ENCODE measurements at regions not wholly inside any gene's neighbourhood (a gene's known extent, or its start where the extent isn't known, plus 50 kb on each side); places are given as distances from the start of the nearest gene placed in this dataset.

DNA sequence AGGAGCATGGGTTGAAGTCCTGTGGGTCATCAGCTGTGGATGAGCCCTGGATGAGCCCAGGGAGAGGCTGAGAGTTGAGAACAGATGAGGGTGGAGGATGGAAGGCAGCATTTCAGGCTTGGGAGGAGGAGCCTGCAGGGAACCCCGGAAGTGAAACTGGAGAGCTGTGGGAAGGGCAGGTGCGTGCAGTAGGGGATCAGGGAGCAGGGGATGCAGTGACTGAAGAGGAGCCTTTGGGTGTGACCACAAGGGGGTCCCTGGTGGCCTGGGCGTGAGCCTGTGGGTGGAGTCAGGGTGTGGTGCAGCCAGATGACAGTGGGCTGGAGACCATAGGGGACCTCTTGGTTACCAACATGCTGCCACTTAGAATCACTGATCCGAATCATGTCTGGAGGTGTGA lies 115.5 kb downstream of the PAPOLA start:
- peaks cover 4% of the 10 kb centered on the region for H3K27me3 Mint-ChIP-seq
- H3K4me3 Mint-ChIP-seq: no peak overlapping the region
- H3K36me3 Mint-ChIP-seq: no peaks in the 10 kb centered on the region
- H3K27ac Mint-ChIP-seq: no peak overlapping the region
- H3K9me3 Mint-ChIP-seq (ENCODE audit: low read depth): no peaks in the 10 kb centered on the region
- H3K4me1 Mint-ChIP-seq (ENCODE audit: low read depth): no peaks in the 10 kb centered on the region

DNA sequence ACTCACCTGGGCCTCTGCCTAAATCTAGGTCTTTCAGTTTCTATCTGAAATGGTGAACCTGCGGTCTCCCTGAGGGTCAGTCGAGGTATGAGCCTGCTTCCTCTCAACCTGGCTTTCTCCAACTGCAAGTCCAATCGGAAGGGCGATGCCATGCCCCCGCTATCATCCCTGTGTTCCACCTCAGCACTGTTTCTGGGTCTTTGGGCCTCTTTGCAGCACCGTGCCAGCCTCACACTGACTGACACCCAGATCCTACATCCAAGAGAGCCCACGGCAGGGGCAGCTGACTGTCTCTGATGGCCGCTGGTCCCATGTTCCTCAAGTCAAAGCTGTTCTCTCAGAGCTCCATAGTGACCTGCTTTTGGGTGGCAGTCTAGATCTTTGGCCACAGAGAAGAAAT lies 120.7 kb downstream of the PAPOLA start:
- no peak overlapping the region for H3K27ac Mint-ChIP-seq
- no peaks in the 10 kb centered on the region for H3K4me1 Mint-ChIP-seq (ENCODE audit: low read depth)
- H3K36me3 Mint-ChIP-seq: no peaks in the 10 kb centered on the region
- no peak overlapping the region for H3K4me3 Mint-ChIP-seq
- H3K27me3 Mint-ChIP-seq: peaks cover 4% of the 10 kb centered on the region
- H3K9me3 Mint-ChIP-seq (ENCODE audit: low read depth): no peaks in the 10 kb centered on the region

DNA sequence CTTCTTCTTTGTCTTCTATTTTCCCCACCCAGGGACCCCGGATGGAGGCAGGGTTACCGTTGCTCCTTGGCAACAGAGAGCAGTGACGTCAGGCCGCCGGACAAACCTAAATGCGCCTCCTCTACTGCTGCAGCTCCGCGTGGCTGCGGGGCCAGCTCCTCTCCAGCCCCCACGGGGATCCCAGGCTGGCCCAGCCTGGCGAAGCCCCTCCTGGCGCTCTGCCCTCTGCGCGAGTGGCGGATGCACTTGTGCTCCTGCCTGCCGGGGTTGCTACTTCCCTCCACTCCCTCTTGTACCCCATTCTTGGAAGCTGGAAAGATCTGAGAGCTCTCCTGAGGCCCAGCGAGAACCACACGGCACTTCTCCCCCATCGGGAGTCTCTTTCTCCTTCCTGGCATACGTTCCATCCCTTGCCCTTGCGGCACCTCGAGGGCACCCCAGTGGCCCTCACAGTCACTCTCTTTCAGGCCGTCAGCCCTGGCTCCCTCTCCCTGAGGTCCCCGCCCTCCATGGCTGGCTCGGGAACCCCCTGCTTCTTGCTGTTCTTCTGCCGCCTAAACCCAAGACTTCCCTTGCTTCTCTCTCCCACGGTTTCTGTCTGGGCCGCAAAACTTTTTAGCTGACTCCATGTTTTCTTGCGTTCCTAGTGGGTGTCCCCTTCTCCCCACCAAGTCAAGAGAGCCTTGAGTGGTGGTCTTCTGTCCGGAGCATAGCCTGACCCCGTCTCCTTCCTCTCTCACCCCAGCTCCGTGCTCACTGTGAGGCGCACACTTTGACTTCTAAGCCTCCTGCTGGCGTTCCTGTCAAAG lies 121.7 kb downstream of the PAPOLA start:
- no peaks in the 10 kb centered on the region for H3K9me3 Mint-ChIP-seq (ENCODE audit: low read depth)
- no peak overlapping the region for H3K27ac Mint-ChIP-seq
- no peaks in the 10 kb centered on the region for H3K4me1 Mint-ChIP-seq (ENCODE audit: low read depth)
- no peak overlapping the region for H3K4me3 Mint-ChIP-seq
- peaks cover 4% of the 10 kb centered on the region for H3K27me3 Mint-ChIP-seq
- no peaks in the 10 kb centered on the region for H3K36me3 Mint-ChIP-seq

DNA sequence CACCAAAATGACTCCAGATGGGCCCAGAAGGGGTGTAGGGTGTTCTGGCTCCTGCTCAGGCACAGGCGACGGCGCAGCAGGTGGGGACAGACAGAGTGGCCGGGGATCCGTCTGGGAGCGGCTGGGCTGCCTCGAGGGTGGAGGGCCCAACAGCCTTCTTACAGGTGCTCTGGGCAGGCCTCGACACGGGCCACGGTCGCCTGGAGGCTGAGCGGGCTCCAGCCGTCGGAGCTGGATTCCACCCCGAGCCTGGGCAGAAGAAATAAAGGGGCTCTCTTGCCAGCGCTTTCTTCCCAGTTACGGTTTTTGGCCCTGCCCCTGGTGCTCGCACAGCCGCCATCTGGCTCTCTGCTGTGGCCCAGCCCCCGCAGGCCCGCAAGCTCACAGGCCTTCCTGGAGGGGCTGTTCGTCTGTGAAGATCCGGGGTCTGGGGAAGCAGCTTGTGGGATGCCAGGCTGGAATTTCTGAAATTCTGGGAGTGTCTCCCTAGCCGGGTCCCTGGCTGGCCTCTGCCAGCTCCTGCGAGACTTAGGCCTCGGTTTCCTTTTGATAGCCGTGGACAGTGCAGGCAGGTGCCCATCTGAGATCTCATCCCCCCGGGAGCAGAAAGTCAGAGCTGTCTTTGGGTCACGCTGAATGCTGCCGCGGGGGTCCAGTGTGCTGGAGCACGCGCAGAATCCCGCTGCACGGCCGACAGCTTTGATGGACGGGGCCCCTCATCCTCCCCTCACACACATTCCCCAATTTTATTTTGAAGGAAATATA lies 122.7 kb downstream of the PAPOLA start:
- Mint-ChIP-seq H3K36me3 (no peaks in the 10 kb centered on the region), H3K27me3 (peaks cover 4% of the 10 kb centered on the region), H3K4me1 (ENCODE audit: low read depth) (no peaks in the 10 kb centered on the region), H3K27ac (no peak overlapping the region), H3K4me3 (no peak overlapping the region), H3K9me3 (ENCODE audit: low read depth) (no peaks in the 10 kb centered on the region)

DNA sequence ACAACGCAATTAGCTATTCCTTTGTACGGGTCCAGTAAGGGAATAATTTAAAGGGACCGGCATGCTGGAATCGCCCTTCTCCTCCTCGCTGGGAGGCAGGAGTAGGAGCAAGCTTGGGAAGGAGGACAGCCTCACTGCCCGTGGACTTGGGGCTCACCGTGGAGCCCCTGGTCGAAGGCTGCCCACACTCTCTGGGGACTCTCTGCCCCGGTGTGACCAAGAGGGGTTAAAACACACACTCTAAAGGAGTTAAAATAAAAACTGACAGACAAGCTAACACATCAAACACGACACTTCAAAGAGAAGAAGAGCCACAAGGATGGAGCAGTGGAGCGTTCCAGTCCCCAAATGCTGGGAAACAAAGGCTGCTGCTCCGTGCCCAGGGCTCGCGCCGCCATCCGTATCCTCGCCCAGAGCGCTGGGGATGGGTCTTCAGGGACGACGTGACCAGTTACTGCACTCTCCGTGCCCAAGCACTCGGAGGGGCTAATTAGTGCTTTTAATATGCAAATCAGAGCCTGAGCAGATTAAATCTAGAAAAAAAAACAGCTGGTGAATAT lies 123.3 kb downstream of the PAPOLA start:
- Mint-ChIP-seq H3K4me3 (no peak overlapping the region), H3K9me3 (ENCODE audit: low read depth) (no peaks in the 10 kb centered on the region), H3K4me1 (ENCODE audit: low read depth) (no peaks in the 10 kb centered on the region), H3K27ac (no peak overlapping the region), H3K36me3 (no peaks in the 10 kb centered on the region), H3K27me3 (peaks cover 4% of the 10 kb centered on the region)

DNA sequence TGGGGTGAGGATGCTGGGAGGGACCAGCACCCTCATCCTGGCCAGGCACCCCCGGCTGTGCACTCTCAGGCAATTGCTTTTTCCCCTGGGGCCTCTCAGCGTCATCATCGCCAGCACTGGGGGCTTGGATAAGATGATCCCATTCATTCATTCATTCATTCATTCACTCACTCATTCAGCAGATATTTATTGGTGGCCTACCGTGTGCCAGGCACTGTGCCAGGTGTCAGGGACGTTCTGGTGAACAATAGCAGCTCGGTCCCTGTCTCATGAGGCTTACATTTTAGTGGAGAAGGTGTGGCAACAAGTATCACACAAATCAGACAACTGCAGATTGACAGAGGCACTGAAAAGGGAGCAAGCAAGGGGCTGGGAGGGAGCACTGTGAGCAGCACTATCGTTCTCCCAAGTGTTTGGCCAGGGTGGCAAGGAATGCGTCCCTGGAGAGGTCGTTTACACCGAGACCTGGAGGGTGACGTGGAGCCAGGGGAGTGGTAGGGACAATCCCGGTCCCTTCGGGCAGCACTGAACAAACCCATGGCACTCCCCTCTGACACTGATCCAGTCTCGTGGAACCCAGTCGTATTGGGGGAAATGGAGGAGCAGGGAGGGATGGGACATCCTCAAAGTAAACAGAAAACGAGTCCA lies 124.1 kb downstream of the PAPOLA start:
- H3K36me3 Mint-ChIP-seq: no peaks in the 10 kb centered on the region
- H3K9me3 Mint-ChIP-seq (ENCODE audit: low read depth): no peaks in the 10 kb centered on the region
- no peak overlapping the region for H3K4me3 Mint-ChIP-seq
- H3K27me3 Mint-ChIP-seq: peaks cover 4% of the 10 kb centered on the region
- no peaks in the 10 kb centered on the region for H3K4me1 Mint-ChIP-seq (ENCODE audit: low read depth)
- no peak overlapping the region for H3K27ac Mint-ChIP-seq

DNA sequence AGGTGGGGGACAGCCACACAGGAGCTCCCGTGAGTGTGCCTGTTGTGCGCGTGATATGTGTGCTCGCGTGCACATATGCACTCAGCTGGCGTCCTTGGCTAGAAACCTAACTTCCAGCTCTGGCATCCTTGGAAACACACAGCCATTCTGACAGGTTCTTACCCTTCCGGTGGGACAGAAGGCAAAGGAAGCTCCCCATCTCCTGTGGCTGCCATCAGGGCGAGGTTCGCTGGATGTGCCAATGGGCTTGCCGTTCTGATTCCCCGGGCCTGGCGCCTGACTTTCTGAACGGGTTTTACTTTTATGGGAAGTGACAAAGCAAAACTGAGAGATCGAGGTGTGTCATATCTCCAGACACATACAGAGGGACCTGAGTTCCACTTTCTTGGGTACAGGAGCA lies 124.7 kb downstream of the PAPOLA start:
- Mint-ChIP-seq H3K4me1 (ENCODE audit: low read depth) (no peaks in the 10 kb centered on the region), H3K4me3 (no peak overlapping the region), H3K36me3 (no peaks in the 10 kb centered on the region), H3K27me3 (peaks cover 3% of the 10 kb centered on the region), H3K9me3 (ENCODE audit: low read depth) (no peaks in the 10 kb centered on the region), H3K27ac (no peak overlapping the region)

DNA sequence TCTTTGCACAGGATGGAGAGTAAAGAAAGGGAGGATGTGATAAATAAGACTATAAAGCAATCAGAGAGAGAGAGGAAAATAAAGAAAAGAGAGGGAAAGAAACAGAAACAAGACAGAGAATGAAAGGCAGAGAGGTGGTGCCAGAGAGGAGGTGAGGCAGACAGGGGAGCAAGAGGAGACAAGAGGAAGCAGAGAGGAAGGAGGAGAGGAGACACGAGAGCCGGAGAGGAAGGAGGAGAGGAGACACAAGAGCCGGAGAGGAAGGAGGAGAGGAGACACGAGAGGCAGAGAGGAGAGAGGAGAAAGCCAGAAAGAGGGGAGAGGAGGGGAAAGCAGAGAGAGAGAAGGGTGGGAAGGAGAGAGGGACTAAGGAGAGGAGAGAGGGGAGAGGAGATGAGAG lies 125.2 kb downstream of the PAPOLA start:
- H3K27me3 Mint-ChIP-seq: peaks cover 3% of the 10 kb centered on the region
- H3K27ac Mint-ChIP-seq: no peak overlapping the region
- no peaks in the 10 kb centered on the region for H3K4me1 Mint-ChIP-seq (ENCODE audit: low read depth)
- H3K4me3 Mint-ChIP-seq: no peak overlapping the region
- H3K36me3 Mint-ChIP-seq: no peaks in the 10 kb centered on the region
- H3K9me3 Mint-ChIP-seq (ENCODE audit: low read depth): no peaks in the 10 kb centered on the region

DNA sequence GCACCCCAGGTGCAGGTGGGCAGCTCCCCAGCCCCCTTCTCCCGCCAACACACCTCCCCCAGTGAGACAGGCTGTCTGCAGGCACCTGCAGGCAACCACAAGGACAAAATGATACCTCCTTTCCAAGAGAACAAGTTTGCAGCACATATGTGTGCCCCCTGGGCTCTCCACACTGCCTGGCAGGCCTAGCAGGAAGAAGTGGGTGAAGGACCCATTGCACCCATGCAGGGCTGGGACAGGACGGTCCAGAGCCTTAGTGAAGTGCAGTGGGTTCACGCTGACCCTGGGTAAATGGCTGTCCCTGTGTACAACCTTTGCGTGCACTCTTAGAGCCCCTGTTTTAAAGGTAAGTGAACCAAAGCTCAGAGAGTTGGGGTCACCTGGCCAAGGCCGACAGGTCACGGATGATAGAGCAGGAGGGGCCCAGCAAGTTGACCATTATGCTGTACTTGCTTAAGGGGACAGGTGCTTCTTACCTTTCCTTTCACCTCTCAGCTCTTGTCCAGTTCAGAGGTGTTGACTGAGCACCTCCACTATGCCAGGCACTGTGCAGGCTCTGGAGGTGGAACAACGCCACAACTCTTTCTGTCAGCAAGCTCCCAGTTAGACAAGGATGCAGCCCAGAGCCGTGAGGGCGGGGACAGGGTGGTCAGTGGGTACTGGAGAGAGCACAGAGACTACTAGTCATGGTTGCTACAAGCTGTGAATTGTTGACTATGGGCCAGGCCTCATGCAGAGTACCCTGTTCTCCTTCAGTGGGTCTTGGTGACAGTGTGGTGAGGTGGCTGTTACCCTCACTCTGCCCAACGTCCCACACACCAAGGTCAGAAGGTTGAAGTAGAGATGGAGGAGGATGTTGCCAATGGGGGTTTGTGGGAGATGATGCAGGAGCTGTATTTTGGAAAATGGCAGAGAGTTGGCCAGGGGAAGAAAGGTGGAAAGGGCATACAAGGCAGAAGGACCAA lies 125.9 kb downstream of the PAPOLA start:
- Mint-ChIP-seq H3K36me3 (no peaks in the 10 kb centered on the region), H3K9me3 (ENCODE audit: low read depth) (no peaks in the 10 kb centered on the region), H3K4me1 (ENCODE audit: low read depth) (no peaks in the 10 kb centered on the region), H3K27me3 (peaks cover 3% of the 10 kb centered on the region), H3K4me3 (no peak overlapping the region), H3K27ac (no peak overlapping the region)

DNA sequence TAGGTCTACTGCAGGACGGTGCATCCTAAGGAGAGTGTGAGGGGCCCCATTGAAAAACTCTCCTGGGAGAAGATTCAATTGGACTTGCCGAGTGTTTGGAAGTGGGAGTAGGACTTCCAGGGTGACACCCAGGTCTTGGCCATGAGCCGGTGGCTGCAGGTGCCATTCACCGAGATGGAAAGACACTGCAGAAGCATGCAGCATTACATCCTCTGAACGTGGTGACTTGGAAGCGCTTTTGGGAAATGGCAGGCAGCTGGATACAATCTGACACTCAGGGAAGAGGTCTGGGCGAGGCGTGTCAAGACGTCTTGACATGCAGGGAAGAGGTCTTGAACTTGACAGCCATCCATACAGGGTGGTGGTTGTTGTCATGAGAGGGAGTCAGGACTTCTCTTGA lies 126.9 kb downstream of the PAPOLA start:
- Mint-ChIP-seq H3K36me3 (no peaks in the 10 kb centered on the region), H3K27ac (no peak overlapping the region), H3K9me3 (ENCODE audit: low read depth) (no peaks in the 10 kb centered on the region), H3K27me3 (peaks cover 3% of the 10 kb centered on the region), H3K4me1 (ENCODE audit: low read depth) (no peaks in the 10 kb centered on the region), H3K4me3 (no peak overlapping the region)

DNA sequence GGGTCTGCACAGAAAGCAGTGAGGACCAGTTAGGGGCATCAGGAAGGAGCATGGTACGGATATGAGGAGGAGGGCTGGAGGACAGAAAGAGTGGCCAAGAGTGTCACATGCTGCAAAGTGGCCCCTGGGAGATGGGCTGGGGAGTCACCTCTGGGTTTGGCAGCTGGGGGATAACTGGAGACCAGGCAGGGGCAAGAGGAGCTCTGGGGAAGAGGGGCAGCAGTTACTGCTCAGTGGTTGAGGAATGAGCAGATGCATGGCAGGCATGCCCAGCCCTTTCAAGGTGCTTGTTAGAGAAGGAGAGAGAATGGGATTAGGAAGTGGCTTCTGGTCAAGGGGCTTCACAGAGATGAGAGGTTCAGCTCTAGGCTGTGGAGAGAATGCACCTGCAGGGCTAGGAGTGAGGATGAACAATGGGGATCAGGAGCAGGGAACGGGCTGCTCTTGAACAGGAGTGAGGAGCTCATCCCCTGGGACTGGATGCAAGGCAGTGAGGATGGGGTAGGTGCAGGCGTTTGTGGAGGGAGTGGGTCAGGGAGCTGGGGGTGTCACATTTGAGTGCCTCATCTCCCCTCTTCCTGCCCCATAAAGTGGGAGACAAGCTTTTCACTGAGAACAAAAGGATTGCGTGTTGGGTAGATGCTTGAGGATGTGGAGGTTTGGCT lies 127.5 kb downstream of the PAPOLA start:
- Mint-ChIP-seq H3K4me3 (no peak overlapping the region), H3K9me3 (ENCODE audit: low read depth) (no peaks in the 10 kb centered on the region), H3K4me1 (ENCODE audit: low read depth) (no peaks in the 10 kb centered on the region), H3K27me3 (peaks cover 3% of the 10 kb centered on the region), H3K27ac (no peak overlapping the region), H3K36me3 (no peaks in the 10 kb centered on the region)

DNA sequence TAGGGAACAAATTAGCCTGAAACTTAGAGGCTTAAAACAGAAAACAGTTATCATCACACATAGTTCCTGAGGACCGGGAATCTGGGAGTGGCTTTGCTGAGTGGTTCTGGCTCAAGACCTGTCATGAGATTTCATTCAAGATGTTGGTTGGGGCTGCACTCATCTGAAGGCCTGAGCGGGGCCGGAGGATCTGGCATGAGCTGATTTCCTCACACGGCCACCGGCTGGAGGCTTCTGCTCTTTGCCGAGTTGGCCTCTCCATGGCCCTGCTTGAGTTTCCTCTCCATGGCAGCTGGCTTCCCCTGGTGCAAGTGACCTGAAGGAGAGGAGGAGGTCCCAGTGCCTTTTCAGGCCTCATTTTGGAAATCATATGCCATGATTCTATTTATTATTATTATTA lies 128.1 kb downstream of the PAPOLA start:
- peaks cover 3% of the 10 kb centered on the region for H3K27me3 Mint-ChIP-seq
- no peaks in the 10 kb centered on the region for H3K4me1 Mint-ChIP-seq (ENCODE audit: low read depth)
- H3K9me3 Mint-ChIP-seq (ENCODE audit: low read depth): no peaks in the 10 kb centered on the region
- no peaks in the 10 kb centered on the region for H3K36me3 Mint-ChIP-seq
- no peak overlapping the region for H3K4me3 Mint-ChIP-seq
- H3K27ac Mint-ChIP-seq: no peak overlapping the region

DNA sequence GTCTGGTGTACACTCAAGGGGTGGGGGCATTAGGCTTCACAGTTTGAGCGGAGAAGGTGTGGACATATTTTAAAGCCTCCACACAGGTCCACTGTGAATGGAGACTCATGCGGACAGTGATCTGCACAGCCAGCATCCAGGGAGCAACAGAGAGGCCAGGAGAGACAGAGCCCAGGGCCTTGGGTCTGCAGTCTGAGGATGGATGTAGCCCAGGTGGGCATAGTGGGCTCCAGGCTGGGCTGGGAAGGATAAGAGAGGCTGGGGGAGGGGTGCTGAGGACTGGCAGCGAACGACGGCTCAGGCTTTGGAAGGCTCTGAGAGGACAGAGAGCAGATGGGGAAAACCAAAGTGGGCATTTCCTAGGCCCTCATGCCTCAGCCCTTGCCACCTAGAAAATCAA lies 128.8 kb downstream of the PAPOLA start:
- H3K4me3 Mint-ChIP-seq: no peak overlapping the region
- H3K4me1 Mint-ChIP-seq (ENCODE audit: low read depth): no peaks in the 10 kb centered on the region
- H3K9me3 Mint-ChIP-seq (ENCODE audit: low read depth): no peaks in the 10 kb centered on the region
- no peak overlapping the region for H3K27ac Mint-ChIP-seq
- no peaks in the 10 kb centered on the region for H3K36me3 Mint-ChIP-seq
- peaks cover 3% of the 10 kb centered on the region for H3K27me3 Mint-ChIP-seq
